PC-9 (cell line): ENCODE measurements at regions not wholly inside any gene's neighbourhood (a gene's known extent, or its start where the extent isn't known, plus 50 kb on each side); places are given as distances from the start of the nearest gene placed in this dataset.

ENCODE experiments used
- EZH2 ChIP-seq: fragments of 200-600 bp; sonication (generic); IDR thresholded peaks from 2 replicates; pipeline ENCODE4 v1.8.0; 2017; ENCODE audit warnings: antibody characterized with exemption, low read depth
- TF ChIP-seq, protein P1 (sequence below): fragments of 200-600 bp; sonication (generic); conservative IDR thresholded peaks from 2 replicates; pipeline ENCODE4 v1.6.1; 2017; ENCODE audit warnings: mixed run types, antibody characterized with exemption, mild to moderate bottlenecking, moderate library complexity

DNA sequence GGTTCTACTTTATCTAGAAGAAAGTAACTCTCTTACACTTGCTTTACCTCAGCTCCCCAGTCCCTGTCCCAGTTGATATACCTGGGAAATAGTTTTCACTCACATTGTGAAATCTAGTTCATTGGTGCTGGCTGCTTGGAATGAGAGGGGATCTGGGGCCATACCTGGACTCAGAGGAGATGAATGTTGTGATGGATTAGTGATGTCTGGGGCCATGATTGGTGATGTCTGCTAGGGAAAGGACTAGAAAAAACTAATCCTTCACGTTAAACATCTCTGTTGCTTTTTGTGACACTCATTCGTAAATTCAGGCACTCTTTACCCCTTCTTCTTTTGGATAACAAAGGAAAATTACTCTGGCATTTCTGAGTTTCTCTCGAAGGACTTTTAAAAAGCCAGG is 152.4 kb downstream of the RAB11FIP2 start:
- TF ChIP-seq, protein P1, sequence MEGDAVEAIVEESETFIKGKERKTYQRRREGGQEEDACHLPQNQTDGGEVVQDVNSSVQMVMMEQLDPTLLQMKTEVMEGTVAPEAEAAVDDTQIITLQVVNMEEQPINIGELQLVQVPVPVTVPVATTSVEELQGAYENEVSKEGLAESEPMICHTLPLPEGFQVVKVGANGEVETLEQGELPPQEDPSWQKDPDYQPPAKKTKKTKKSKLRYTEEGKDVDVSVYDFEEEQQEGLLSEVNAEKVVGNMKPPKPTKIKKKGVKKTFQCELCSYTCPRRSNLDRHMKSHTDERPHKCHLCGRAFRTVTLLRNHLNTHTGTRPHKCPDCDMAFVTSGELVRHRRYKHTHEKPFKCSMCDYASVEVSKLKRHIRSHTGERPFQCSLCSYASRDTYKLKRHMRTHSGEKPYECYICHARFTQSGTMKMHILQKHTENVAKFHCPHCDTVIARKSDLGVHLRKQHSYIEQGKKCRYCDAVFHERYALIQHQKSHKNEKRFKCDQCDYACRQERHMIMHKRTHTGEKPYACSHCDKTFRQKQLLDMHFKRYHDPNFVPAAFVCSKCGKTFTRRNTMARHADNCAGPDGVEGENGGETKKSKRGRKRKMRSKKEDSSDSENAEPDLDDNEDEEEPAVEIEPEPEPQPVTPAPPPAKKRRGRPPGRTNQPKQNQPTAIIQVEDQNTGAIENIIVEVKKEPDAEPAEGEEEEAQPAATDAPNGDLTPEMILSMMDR = no peak
- no peak for TF ChIP-seq EZH2
